DOHH2 (cell line): ENCODE measurements at regions not wholly inside any gene's neighbourhood (a gene's known extent, or its start where the extent isn't known, plus 50 kb on each side); places are given as distances from the start of the nearest gene placed in this dataset.

Source experiments
- H3F3A ChIP-seq: fragments of 200-600 bp; sonication (generic), shearing (Covaris generic); 2 replicates; pipeline ENCODE4 v1.6.0; 2016; ENCODE audit warnings: antibody characterized with exemption, mild to moderate bottlenecking; ENCODE audit not compliant: control insufficient read depth, insufficient read depth
- H3K27ac ChIP-seq: fragments of 200-600 bp; sonication (generic); 2 replicates; pipeline ENCODE4 v1.5.1; 2014; ENCODE audit warnings: low read depth, mild to moderate bottlenecking, low read length, moderate library complexity
- H3K27me3 ChIP-seq: fragments of 200-600 bp; sonication (generic); 2 replicates; pipeline ENCODE4 v1.6.1; 2014; ENCODE audit warnings: mild to moderate bottlenecking, low read length, mixed read lengths; ENCODE audit not compliant: control insufficient read depth
- H3K36me3 ChIP-seq: fragments of 200-600 bp; sonication (generic); 2 replicates; pipeline ENCODE4 v1.6.1; 2014; ENCODE audit warnings: mild to moderate bottlenecking, low read length, moderate library complexity, mixed read lengths; ENCODE audit not compliant: control insufficient read depth
- H3K4me1 ChIP-seq: fragments of 200-600 bp; sonication (generic); 2 replicates; pipeline ENCODE4 v1.6.1; 2014; ENCODE audit warnings: mild to moderate bottlenecking, low read length, mixed read lengths; ENCODE audit not compliant: control insufficient read depth
- H3K4me2 ChIP-seq: fragments of 200-600 bp; sonication (generic); 2 replicates; pipeline ENCODE4 v1.6.0; 2014; ENCODE audit warnings: mild to moderate bottlenecking, low read length, moderate library complexity
- H3K4me3 ChIP-seq: fragments of 200-600 bp; sonication (generic); 2 replicates; pipeline ENCODE4 v1.5.1; 2014; ENCODE audit warnings: mild to moderate bottlenecking, low read length, mixed read lengths
- H3K79me2 ChIP-seq: fragments of 200-600 bp; sonication (generic); 2 replicates; pipeline ENCODE4 v1.6.1; 2014; ENCODE audit warnings: mild to moderate bottlenecking, low read length, mixed read lengths; ENCODE audit not compliant: control insufficient read depth
- H3K9me2 ChIP-seq: fragments of 200-600 bp; sonication (generic); replicated peaks from 2 replicates; pipeline ENCODE4 v1.6.1; 2014; ENCODE audit warnings: mild to moderate bottlenecking, low read length, mixed read lengths; ENCODE audit not compliant: control insufficient read depth
- H3K9me3 ChIP-seq: fragments of 200-600 bp; sonication (generic); 2 replicates; pipeline ENCODE4 v1.6.1; 2014; ENCODE audit warnings: antibody characterized with exemption, low read length, mixed read lengths; ENCODE audit not compliant: control insufficient read depth, insufficient read depth
- H4K20me1 ChIP-seq: fragments of 200-600 bp; sonication (generic); 2 replicates; pipeline ENCODE4 v1.6.0; 2014; ENCODE audit warnings: low read depth, mild to moderate bottlenecking, antibody characterized with exemption, low read length, moderate library complexity; ENCODE audit not compliant: control insufficient read depth, insufficient read depth
- EZH2phosphoT487 ChIP-seq: fragments of 200-600 bp; sonication (generic); IDR thresholded peaks from 2 replicates; pipeline ENCODE4 v1.6.1; 2017; ENCODE audit warnings: borderline replicate concordance, mild to moderate bottlenecking, antibody characterized with exemption, low read length, moderate library complexity, mixed read lengths
- TF ChIP-seq, protein P1 (sequence below): fragments of 200-600 bp; sonication (generic); IDR thresholded peaks from one replicate; pipeline ENCODE4 v1.5.1; 2014; ENCODE audit warnings: antibody characterized with exemption, mild to moderate bottlenecking, low read depth, low read length; ENCODE audit not compliant: poor library complexity, severe bottlenecking

DNA sequence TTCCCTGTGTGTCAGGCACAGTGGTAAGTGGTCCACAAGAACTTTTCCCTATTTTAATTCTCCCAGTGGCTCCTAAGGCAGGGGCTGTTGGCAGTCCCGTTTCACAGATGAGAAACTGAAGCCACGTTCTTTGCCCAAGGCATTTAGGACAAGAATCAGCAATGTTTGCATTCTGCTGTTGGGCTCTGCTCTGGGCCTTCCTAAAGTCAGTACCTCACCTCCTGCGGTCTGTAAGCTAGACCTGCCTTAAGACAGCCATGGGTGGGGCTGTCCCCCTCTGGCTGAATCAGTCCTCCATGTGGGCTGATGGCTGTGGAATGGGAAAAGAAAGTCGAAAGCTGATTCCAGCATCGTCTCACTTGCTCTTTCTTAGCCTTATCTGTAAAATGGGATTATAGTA lies 304.8 kb downstream of the MAF start:
- Histone ChIP-seq H3K4me3 (no peak overlapping the region), H3K9me2 (no peaks in the 10 kb centered on the region), H3K79me2 (no peaks in the 10 kb centered on the region), H3K9me3 (no peaks in the 10 kb centered on the region), H3K27me3 (no peaks in the 10 kb centered on the region), H4K20me1 (no peaks in the 10 kb centered on the region), H3K36me3 (no peaks in the 10 kb centered on the region), H3K27ac (no peak overlapping the region), H3K4me1 (no peaks in the 10 kb centered on the region; the same call in 1 of the 2 replicates), H3F3A (no peaks in the 10 kb centered on the region), H3K4me2 (no peak overlapping the region)
- TF ChIP-seq, protein P1, sequence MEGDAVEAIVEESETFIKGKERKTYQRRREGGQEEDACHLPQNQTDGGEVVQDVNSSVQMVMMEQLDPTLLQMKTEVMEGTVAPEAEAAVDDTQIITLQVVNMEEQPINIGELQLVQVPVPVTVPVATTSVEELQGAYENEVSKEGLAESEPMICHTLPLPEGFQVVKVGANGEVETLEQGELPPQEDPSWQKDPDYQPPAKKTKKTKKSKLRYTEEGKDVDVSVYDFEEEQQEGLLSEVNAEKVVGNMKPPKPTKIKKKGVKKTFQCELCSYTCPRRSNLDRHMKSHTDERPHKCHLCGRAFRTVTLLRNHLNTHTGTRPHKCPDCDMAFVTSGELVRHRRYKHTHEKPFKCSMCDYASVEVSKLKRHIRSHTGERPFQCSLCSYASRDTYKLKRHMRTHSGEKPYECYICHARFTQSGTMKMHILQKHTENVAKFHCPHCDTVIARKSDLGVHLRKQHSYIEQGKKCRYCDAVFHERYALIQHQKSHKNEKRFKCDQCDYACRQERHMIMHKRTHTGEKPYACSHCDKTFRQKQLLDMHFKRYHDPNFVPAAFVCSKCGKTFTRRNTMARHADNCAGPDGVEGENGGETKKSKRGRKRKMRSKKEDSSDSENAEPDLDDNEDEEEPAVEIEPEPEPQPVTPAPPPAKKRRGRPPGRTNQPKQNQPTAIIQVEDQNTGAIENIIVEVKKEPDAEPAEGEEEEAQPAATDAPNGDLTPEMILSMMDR, result no peak
- no peak for TF ChIP-seq EZH2phosphoT487

DNA sequence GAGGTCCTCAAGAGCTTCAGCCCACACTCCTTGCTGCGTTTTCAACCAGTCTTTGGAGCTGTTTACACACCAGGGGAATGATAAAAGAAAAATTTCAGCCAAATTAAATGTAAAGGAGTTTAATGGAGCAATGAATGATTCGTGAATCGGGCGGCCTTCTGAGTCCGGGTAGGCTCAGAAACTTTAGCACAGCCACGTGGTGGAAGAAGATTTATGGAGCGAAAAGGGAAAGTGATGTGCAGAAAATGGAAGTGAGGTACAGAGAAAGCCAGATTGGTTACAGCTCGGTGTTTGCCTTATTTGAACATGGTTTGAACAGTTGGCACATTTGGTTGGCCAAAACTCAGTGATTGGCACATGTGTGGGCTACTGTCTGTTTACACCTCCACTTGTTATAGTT lies 305.4 kb downstream of the MAF start:
- no peaks in the 10 kb centered on the region for H3F3A ChIP-seq
- H3K4me3 ChIP-seq, result no peak overlapping the region
- TF ChIP-seq EZH2phosphoT487, result no peak
- no peaks in the 10 kb centered on the region for H4K20me1 ChIP-seq
- no peaks in the 10 kb centered on the region for H3K36me3 ChIP-seq
- no peaks in the 10 kb centered on the region for H3K79me2 ChIP-seq
- no peaks in the 10 kb centered on the region for H3K27me3 ChIP-seq
- no peak overlapping the region for H3K4me2 ChIP-seq
- no peaks in the 10 kb centered on the region for H3K9me3 ChIP-seq
- no peaks in the 10 kb centered on the region; the same call in 1 of the 2 replicates for H3K4me1 ChIP-seq
- no peak overlapping the region for H3K27ac ChIP-seq
- H3K9me2 ChIP-seq, result no peaks in the 10 kb centered on the region

DNA sequence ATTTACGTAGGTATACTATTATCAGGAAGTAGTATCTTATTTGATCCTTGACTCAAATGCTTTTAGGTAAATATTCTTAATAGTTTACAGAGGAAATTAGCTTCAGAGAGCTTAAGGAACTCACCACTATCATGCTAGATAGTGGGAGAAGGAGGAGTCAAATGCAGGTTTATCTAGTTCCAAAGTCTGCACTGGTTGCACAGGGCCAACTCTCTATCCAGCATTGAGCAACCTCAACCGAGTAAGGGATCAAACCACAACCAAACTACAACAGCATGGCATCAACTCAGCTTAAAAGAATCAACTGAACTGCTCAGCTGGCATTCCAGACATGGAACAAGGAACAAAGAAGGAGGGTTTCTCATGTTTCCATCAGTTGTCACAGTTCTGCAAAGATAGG lies 306.0 kb downstream of the MAF start:
- no peaks in the 10 kb centered on the region for H3K79me2 ChIP-seq
- H3K36me3 ChIP-seq, result no peaks in the 10 kb centered on the region
- H4K20me1 ChIP-seq, result no peaks in the 10 kb centered on the region
- no peaks in the 10 kb centered on the region for H3K27me3 ChIP-seq
- no peak overlapping the region for H3K4me3 ChIP-seq
- H3K27ac ChIP-seq, result no peak overlapping the region
- H3K9me2 ChIP-seq, result no peaks in the 10 kb centered on the region
- no peak for TF ChIP-seq EZH2phosphoT487
- TF ChIP-seq, protein P1, result no peak
- no peaks in the 10 kb centered on the region for H3F3A ChIP-seq
- H3K4me2 ChIP-seq, result no peak overlapping the region
- H3K4me1 ChIP-seq, result peaks cover under 1% of the 10 kb centered on the region
- no peaks in the 10 kb centered on the region for H3K9me3 ChIP-seq

DNA sequence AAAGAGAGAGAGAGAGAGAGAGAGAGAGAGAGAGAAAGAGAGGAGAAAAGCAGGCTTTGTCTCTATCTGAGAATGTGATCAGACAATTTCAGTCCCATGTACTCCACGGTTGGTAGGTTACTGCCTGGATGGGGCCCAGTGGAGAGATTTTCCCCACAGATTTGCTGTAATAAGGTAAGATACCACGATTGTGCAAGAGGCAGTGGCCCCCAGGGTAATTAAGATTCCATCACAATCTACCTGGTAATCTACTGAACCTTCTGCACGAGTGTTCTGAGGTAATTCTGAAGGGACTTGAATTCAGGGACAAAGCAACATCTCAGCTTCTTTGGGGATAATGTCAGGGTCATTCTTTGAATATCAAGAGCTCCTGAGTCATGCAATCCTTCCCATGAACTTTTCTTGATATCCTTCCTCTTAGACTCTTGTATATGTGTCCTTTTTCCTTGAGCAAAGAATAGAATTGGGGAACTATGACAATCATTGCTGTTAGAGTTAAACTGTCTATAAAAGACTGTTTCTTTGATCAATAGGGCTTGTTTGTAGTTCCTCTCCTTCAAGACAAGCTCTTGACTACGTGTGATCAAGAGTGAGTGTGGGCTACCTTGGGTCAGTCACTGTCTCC lies 306.6 kb downstream of the MAF start:
- Histone ChIP-seq H3K27me3 (no peaks in the 10 kb centered on the region), H4K20me1 (no peaks in the 10 kb centered on the region), H3K4me3 (no peak overlapping the region), H3K9me2 (no peaks in the 10 kb centered on the region), H3F3A (no peaks in the 10 kb centered on the region), H3K9me3 (no peaks in the 10 kb centered on the region), H3K36me3 (no peaks in the 10 kb centered on the region), H3K4me1 (peaks cover 6% of the 10 kb centered on the region), H3K4me2 (no peak overlapping the region), H3K79me2 (no peaks in the 10 kb centered on the region), H3K27ac (no peak overlapping the region)
- TF ChIP-seq, protein P1, result no peak
- no peak for TF ChIP-seq EZH2phosphoT487
